GM19328 (cell line): ENCODE measurements at regions not wholly inside any gene's neighbourhood (a gene's known extent, or its start where the extent isn't known, plus 50 kb on each side); places are given as distances from the start of the nearest gene placed in this dataset.
"Not testable (repeated sequence)": the region's sequence is repeated elsewhere in the genome, so short reads cannot be mapped to it uniquely, and the experiment has no call there.

Experiments used
- ATAC-seq: cut with Tn5 transposase; IDR thresholded peaks from one replicate; pipeline ENCODE4 v1.9.1; 2021; ENCODE audit warnings: mild to moderate bottlenecking, moderate library complexity; ENCODE audit not compliant: unreplicated experiment

GRCh38 chr11:96588793-96589192 is 199.0 kb downstream of the JRKL start:
- not testable (repeated sequence) for ATAC-seq

- no peak for ATAC-seq
Observed at GRCh38 chr11:96595011-96595410, 205.2 kb downstream of the JRKL start.

- no peak for ATAC-seq
Observed at GRCh38 chr11:96607864-96608558, 218.2 kb downstream of the JRKL start.

- ATAC-seq: no peak
Observed at GRCh38 chr11:96614101-96614500, 224.3 kb downstream of the JRKL start.

GRCh38 chr11:96614846-96615245 is 225.0 kb downstream of the JRKL start:
- ATAC-seq: no peak

GRCh38 chr11:96620464-96621044 is 230.7 kb downstream of the JRKL start:
- ATAC-seq: no peak

- ATAC-seq: no peak
Observed at GRCh38 chr11:96621161-96621560, 231.3 kb downstream of the JRKL start.

- no peak for ATAC-seq
Observed at GRCh38 chr11:96622026-96622634, 232.3 kb downstream of the JRKL start.

GRCh38 chr11:96624126-96624525 is 234.3 kb downstream of the JRKL start:
- ATAC-seq: no peak

GRCh38 chr11:96627376-96627775 is 237.6 kb downstream of the JRKL start:
- no peak for ATAC-seq

- no peak for ATAC-seq
Observed at GRCh38 chr11:96635655-96636054, 245.8 kb downstream of the JRKL start.

- no peak for ATAC-seq
Observed at GRCh38 chr11:96641261-96641660, 251.4 kb downstream of the JRKL start.

GRCh38 chr11:96642583-96642982 is 252.8 kb downstream of the JRKL start:
- ATAC-seq: no peak

GRCh38 chr11:96643173-96643572 is 253.4 kb downstream of the JRKL start:
- ATAC-seq: no peak

- no peak for ATAC-seq
Observed at GRCh38 chr11:96647621-96648020, 257.8 kb downstream of the JRKL start.

- ATAC-seq: no peak
Observed at GRCh38 chr11:96648991-96649390, 259.2 kb downstream of the JRKL start.

- ATAC-seq: no peak
Observed at GRCh38 chr11:96652516-96652915, 262.7 kb downstream of the JRKL start.

GRCh38 chr11:96655474-96655873 is 265.7 kb downstream of the JRKL start:
- no peak for ATAC-seq

- ATAC-seq: no peak
Observed at GRCh38 chr11:96658436-96658835, 268.6 kb downstream of the JRKL start.

GRCh38 chr11:96664110-96664509 is 274.3 kb downstream of the JRKL start:
- ATAC-seq: no peak

- ATAC-seq: no peak
Observed at GRCh38 chr11:96680211-96681018, 290.6 kb downstream of the JRKL start.
